BJ (cell line): ENCODE measurements at regions not wholly inside any gene's neighbourhood (a gene's known extent, or its start where the extent isn't known, plus 50 kb on each side); places are given as distances from the start of the nearest gene placed in this dataset.

Experiments
- CTCF ChIA-PET: fragments of 350-600 bp; formaldehyde crosslinking; extraction: SDS; loops from one replicate; lab custom pipeline; 2021; ENCODE audit warnings: antibody characterized with exemption, inconsistent platforms; lab: Yijun Ruan, JAX
- POLR2A ChIA-PET: fragments of 300-600 bp; sonication (Branson Sonifier 250); formaldehyde crosslinking; extraction: SDS; loops from one replicate; lab custom pipeline; 2021; ENCODE audit warnings: antibody characterized with exemption; lab: Charles Lee
- DNase-seq: peaks from one replicate; pipeline ENCODE4 v3.0.0-alpha.2; 2011; ENCODE audit warnings: low read depth
- H3K27me3 ChIP-seq: 2 replicates; pipeline ENCODE4 v1.6.0; 2011; ENCODE audit warnings: low read length; ENCODE audit not compliant: control insufficient read depth, insufficient read depth
- H3K36me3 ChIP-seq: 2 replicates; pipeline ENCODE4 v1.5.1; 2011; ENCODE audit warnings: low read length; ENCODE audit not compliant: control insufficient read depth, insufficient read depth
- H3K4me3 ChIP-seq: 2 replicates; pipeline ENCODE4 v1.5.1; 2011; ENCODE audit warnings: low read depth, mild to moderate bottlenecking, control low read depth, low read length
- TF ChIP-seq, protein P1 (sequence below): IDR thresholded peaks from 2 replicates; pipeline ENCODE4 v1.5.1; 2011; ENCODE audit warnings: low read depth, mild to moderate bottlenecking, control low read depth, inconsistent platforms, low read length, moderate library complexity; ENCODE audit not compliant: insufficient read depth

GRCh38 chr4:67038228-67038566 lies 507.1 kb downstream of the CENPC start:
- ChIA-PET CTCF (no interaction called here), POLR2A (no interaction called here)
- Histone ChIP-seq H3K27me3 (no peaks in the 10 kb centered on the region), H3K36me3 (no peaks in the 10 kb centered on the region), H3K4me3 (no peak overlapping the region)
- no peak for DNase-seq
- TF ChIP-seq, protein P1, sequence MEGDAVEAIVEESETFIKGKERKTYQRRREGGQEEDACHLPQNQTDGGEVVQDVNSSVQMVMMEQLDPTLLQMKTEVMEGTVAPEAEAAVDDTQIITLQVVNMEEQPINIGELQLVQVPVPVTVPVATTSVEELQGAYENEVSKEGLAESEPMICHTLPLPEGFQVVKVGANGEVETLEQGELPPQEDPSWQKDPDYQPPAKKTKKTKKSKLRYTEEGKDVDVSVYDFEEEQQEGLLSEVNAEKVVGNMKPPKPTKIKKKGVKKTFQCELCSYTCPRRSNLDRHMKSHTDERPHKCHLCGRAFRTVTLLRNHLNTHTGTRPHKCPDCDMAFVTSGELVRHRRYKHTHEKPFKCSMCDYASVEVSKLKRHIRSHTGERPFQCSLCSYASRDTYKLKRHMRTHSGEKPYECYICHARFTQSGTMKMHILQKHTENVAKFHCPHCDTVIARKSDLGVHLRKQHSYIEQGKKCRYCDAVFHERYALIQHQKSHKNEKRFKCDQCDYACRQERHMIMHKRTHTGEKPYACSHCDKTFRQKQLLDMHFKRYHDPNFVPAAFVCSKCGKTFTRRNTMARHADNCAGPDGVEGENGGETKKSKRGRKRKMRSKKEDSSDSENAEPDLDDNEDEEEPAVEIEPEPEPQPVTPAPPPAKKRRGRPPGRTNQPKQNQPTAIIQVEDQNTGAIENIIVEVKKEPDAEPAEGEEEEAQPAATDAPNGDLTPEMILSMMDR: no peak

DNA sequence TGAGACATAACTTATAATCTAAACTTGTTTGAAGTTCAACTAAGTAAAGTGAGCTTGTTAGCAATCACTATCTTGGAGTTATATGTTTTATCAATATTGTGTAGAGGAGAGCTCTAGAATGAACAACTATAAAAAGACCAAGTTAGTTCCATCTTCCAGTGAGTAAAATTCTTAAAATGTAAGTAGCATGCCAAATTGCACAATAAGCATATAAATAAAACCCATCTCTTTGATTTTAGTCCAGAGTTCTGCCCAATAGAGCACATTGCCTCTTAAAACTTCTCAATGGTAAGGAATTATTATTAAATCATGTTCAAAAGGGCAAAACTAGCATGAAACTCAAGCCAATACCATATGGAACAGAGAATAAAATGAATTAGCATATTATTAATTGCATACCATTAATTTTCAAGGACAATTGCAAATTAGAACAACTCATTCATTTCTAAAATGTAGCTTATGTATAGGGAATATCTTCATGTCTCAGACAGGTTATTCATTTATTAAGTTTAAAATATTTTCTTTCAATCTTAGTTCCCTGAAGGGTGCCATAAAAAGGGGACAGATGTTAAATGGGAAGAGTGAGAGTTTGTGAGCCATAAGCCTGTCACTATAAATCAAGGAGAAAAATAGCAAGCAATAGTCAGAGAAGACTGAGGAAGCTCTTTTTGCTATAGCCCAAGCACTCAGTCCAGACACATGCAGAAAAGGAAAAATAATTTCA lies 507.6 kb downstream of the CENPC start:
- TF ChIP-seq, protein P1: no peak

GRCh38 chr4:67036791-67037190 lies 508.5 kb downstream of the CENPC start:
- Histone ChIP-seq H3K36me3 (no peaks in the 10 kb centered on the region), H3K27me3 (no peaks in the 10 kb centered on the region), H3K4me3 (no peak overlapping the region)
- TF ChIP-seq, protein P1: no peak
- no peak for DNase-seq
- ChIA-PET POLR2A (no interaction called here), CTCF (interaction anchor here (0.5 kb wide), 1 partner anchor 998 kb away, joined by 3 read pairs; no protein-coding TSS in a partner anchor)

More for the DNA sequence above, 507.6 kb downstream of the CENPC start:
- Histone ChIP-seq H3K27me3 (no peaks in the 10 kb centered on the region), H3K4me3 (no peak overlapping the region), H3K36me3 (no peaks in the 10 kb centered on the region)
- ChIA-PET CTCF (no interaction called here), POLR2A (no interaction called here)
- DNase-seq: no peak

DNA sequence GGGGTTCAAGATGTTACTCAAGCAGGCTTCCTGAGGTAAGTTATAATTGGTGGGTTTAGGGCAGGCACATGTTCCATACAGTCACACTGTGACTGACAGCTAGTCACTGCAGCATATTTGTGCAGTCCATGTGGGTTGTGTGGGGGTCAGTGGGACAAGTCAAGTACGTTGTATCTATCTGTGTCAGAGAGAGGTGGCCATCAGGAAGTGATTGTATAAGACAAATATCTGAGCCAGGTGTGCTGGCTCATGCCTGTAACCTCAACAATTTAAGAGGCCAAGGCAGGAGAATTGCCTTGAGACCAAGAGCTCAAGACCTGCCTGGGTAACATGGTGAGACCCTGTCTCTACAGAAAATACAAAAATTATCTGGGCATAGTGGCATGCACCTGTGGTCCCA lies 509.3 kb downstream of the CENPC start:
- Histone ChIP-seq H3K36me3 (no peaks in the 10 kb centered on the region), H3K4me3 (no peak overlapping the region), H3K27me3 (no peaks in the 10 kb centered on the region)
- DNase-seq: no peak
- ChIA-PET CTCF (interaction anchor here (0.5 kb wide), 1 partner anchor 999 kb away, joined by 3 read pairs; no protein-coding TSS in a partner anchor), POLR2A (no interaction called here)
- TF ChIP-seq, protein P1: no peak

- ChIA-PET POLR2A (no interaction called here), CTCF (no interaction called here)
- Histone ChIP-seq H3K27me3 (no peaks in the 10 kb centered on the region), H3K4me3 (no peak overlapping the region), H3K36me3 (no peaks in the 10 kb centered on the region)
- TF ChIP-seq, protein P1: no peak
- no peak for DNase-seq
Measured at GRCh38 chr4:67035501-67035900, 509.8 kb downstream of the CENPC start.
